ENCODE measurements at regions not wholly inside any gene's neighbourhood (a gene's known extent, or its start where the extent isn't known, plus 50 kb on each side); places are given as distances from the start of the nearest gene placed in this dataset.

DNA sequence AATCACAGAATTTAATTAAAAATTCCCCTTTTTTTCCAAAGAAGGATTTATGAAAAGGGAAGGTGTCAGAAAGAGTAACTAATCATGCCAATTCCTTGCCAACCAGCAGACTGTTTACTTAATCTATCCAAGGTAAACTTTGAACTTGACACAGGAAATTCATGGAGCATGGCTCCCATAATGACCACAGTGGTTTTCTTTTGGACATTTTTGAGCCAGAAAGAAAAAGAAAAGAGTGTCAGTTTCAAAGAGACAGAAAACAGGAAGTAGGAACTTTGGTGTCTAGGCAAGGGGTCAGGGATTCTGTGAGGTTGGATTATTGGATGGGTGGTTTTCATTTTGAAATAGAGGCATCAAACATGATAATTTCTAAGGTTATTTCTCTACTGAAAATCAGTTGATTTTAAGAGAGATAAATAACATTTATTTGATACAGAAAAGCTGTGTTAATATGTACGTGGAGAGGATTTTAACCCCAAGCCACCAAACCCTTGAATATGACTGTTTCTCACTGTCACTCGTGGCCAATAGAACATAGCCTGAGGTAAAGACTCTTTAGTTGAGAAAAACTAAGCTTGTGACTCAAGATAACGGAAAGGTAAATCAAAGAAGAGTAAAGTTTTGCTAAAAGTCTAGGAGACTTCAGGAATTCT is 196.1 kb downstream of the TTC6 start (continued):
- TF ChIP-seq, protein P1, sequence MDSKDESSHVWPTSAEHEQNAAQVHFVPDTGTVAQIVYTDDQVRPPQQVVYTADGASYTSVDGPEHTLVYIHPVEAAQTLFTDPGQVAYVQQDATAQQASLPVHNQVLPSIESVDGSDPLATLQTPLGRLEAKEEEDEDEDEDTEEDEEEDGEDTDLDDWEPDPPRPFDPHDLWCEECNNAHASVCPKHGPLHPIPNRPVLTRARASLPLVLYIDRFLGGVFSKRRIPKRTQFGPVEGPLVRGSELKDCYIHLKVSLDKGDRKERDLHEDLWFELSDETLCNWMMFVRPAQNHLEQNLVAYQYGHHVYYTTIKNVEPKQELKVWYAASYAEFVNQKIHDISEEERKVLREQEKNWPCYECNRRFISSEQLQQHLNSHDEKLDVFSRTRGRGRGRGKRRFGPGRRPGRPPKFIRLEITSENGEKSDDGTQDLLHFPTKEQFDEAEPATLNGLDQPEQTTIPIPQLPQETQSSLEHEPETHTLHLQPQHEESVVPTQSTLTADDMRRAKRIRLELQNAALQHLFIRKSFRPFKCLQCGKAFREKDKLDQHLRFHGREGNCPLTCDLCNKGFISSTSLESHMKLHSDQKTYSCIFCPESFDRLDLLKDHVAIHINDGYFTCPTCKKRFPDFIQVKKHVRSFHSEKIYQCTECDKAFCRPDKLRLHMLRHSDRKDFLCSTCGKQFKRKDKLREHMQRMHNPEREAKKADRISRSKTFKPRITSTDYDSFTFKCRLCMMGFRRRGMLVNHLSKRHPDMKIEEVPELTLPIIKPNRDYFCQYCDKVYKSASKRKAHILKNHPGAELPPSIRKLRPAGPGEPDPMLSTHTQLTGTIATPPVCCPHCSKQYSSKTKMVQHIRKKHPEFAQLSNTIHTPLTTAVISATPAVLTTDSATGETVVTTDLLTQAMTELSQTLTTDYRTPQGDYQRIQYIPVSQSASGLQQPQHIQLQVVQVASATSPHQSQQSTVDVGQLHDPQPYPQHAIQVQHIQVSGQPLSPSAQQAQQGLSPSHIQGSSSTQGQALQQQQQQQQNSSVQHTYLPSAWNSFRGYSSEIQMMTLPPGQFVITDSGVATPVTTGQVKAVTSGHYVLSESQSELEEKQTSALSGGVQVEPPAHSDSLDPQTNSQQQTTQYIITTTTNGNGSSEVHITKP (CRISPR knock-in tag; IDR thresholded peaks at IDR 0.05; ENCODE audit: low read depth) = peak; percentile 79; the same call in 1 of the 2 replicates
- TF ChIP-seq SRF (IDR thresholded peaks at IDR 0.05; ENCODE audit: low read depth, low read length) = peak; percentile 34; the same call in 1 of the 2 replicates
- 0 out of 2 replicates have a peak, but pooled peaks have one; percentile 36 for TF ChIP-seq KLF6 (CRISPR knock-in tag; IDR thresholded peaks at IDR 0.05)
- no peak for TF ChIP-seq HNRNPH1 (optimal IDR thresholded peaks at IDR 0.05; ENCODE audit: low read depth, low read length)
- peak; percentile 90; the same call in 1 of the 2 replicates for TF ChIP-seq ZNF792 (CRISPR knock-in tag; IDR thresholded peaks at IDR 0.05)
- TF ChIP-seq, protein P2, sequence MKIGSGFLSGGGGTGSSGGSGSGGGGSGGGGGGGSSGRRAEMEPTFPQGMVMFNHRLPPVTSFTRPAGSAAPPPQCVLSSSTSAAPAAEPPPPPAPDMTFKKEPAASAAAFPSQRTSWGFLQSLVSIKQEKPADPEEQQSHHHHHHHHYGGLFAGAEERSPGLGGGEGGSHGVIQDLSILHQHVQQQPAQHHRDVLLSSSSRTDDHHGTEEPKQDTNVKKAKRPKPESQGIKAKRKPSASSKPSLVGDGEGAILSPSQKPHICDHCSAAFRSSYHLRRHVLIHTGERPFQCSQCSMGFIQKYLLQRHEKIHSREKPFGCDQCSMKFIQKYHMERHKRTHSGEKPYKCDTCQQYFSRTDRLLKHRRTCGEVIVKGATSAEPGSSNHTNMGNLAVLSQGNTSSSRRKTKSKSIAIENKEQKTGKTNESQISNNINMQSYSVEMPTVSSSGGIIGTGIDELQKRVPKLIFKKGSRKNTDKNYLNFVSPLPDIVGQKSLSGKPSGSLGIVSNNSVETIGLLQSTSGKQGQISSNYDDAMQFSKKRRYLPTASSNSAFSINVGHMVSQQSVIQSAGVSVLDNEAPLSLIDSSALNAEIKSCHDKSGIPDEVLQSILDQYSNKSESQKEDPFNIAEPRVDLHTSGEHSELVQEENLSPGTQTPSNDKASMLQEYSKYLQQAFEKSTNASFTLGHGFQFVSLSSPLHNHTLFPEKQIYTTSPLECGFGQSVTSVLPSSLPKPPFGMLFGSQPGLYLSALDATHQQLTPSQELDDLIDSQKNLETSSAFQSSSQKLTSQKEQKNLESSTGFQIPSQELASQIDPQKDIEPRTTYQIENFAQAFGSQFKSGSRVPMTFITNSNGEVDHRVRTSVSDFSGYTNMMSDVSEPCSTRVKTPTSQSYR (CRISPR knock-in tag; IDR thresholded peaks at IDR 0.05; ENCODE audit: borderline replicate concordance) = peak; percentile 39; the same call in 1 of the 2 replicates
- peak in 1 of 2 experiments; percentile 96; a peak in 2 of 4 replicates for TF ChIP-seq EP300 (IDR thresholded peaks at IDR 0.05; ENCODE audit: low read depth in 2 of 2, low read length in 2 of 2)
- TF ChIP-seq EP300 (CRISPR knock-in tag; IDR thresholded peaks at IDR 0.05; ENCODE audit: borderline replicate concordance) = peak; percentile 78; the same call in 1 of the 2 replicates
- no peak for TF ChIP-seq ZNF17 (CRISPR knock-in tag; IDR thresholded peaks at IDR 0.05)
- peak; percentile 84 for TF ChIP-seq HMG20B (CRISPR knock-in tag; conservative IDR thresholded peaks at IDR 0.05)
- TF ChIP-seq ZNF251 (CRISPR knock-in tag; IDR thresholded peaks at IDR 0.05) = no peak
- no peak for TF ChIP-seq KDM2A (CRISPR knock-in tag; IDR thresholded peaks at IDR 0.05; ENCODE audit: borderline replicate concordance, low read depth)
- TF ChIP-seq ZNF274 (CRISPR knock-in tag; IDR thresholded peaks at IDR 0.05) = no peak
- TF ChIP-seq ZNF138 (CRISPR knock-in tag; IDR thresholded peaks at IDR 0.05; ENCODE audit: low read depth) = no peak
- TF ChIP-seq ZNF850 (CRISPR knock-in tag; conservative IDR thresholded peaks at IDR 0.05) = no peak
- TF ChIP-seq CBFB (CRISPR knock-in tag; IDR thresholded peaks at IDR 0.05) = 0 out of 2 replicates have a peak, but pooled peaks have one; percentile 43
- TF ChIP-seq NFYC (CRISPR knock-in tag; IDR thresholded peaks at IDR 0.05) = peak; percentile 48
- no peak for TF ChIP-seq IKZF1 (IDR thresholded peaks at IDR 0.05)
- TF ChIP-seq, protein P3, sequence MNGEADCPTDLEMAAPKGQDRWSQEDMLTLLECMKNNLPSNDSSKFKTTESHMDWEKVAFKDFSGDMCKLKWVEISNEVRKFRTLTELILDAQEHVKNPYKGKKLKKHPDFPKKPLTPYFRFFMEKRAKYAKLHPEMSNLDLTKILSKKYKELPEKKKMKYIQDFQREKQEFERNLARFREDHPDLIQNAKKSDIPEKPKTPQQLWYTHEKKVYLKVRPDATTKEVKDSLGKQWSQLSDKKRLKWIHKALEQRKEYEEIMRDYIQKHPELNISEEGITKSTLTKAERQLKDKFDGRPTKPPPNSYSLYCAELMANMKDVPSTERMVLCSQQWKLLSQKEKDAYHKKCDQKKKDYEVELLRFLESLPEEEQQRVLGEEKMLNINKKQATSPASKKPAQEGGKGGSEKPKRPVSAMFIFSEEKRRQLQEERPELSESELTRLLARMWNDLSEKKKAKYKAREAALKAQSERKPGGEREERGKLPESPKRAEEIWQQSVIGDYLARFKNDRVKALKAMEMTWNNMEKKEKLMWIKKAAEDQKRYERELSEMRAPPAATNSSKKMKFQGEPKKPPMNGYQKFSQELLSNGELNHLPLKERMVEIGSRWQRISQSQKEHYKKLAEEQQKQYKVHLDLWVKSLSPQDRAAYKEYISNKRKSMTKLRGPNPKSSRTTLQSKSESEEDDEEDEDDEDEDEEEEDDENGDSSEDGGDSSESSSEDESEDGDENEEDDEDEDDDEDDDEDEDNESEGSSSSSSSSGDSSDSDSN (CRISPR knock-in tag; IDR thresholded peaks at IDR 0.05) = no peak
- TF ChIP-seq ZNF615 (CRISPR knock-in tag; IDR thresholded peaks at IDR 0.05; ENCODE audit: borderline replicate concordance) = no peak
- no peak for TF ChIP-seq ZNF235 (CRISPR knock-in tag; IDR thresholded peaks at IDR 0.05; ENCODE audit: borderline replicate concordance)
- TF ChIP-seq ZBTB20 (CRISPR knock-in tag; IDR thresholded peaks at IDR 0.05; ENCODE audit: borderline replicate concordance, low read depth) = peak; percentile 94; the same call in 1 of the 2 replicates
- TF ChIP-seq SIX4 (CRISPR knock-in tag; IDR thresholded peaks at IDR 0.05) = peak; percentile 93
